Glomerular visceral epithelial cell (primary cell): ENCODE measurements at regions not wholly inside any gene's neighbourhood (a gene's known extent, or its start where the extent isn't known, plus 50 kb on each side); places are given as distances from the start of the nearest gene placed in this dataset.
"Not testable (repeated sequence)": the region's sequence is repeated elsewhere in the genome, so short reads cannot be mapped to it uniquely, and the experiment has no call there.

Source experiments
- DNase-seq: peaks from one replicate; pipeline ENCODE4 v3.0.0-alpha.2; 2016; ENCODE audit errors: extremely low spot score

- no peak for DNase-seq
Measured at GRCh38 chr20:6662309-6662708, 105.2 kb upstream of the BMP2 start.

GRCh38 chr20:6660441-6660840, 107.0 kb upstream of the BMP2 start:
- DNase-seq: no peak

GRCh38 chr20:6658909-6659308, 108.6 kb upstream of the BMP2 start:
- DNase-seq: not testable (repeated sequence)

- DNase-seq: no peak
Measured at GRCh38 chr20:6657904-6658303, 109.6 kb upstream of the BMP2 start.

- no peak for DNase-seq
Measured at GRCh38 chr20:6657111-6657510, 110.4 kb upstream of the BMP2 start.

GRCh38 chr20:6654513-6655252, 112.8 kb upstream of the BMP2 start:
- peak; percentile 15 for DNase-seq

GRCh38 chr20:6651561-6651960, 115.9 kb upstream of the BMP2 start:
- DNase-seq: no peak

- peak; percentile 70 for DNase-seq
Measured at GRCh38 chr20:6651016-6651415, 116.5 kb upstream of the BMP2 start.

GRCh38 chr20:6646021-6646636, 121.4 kb upstream of the BMP2 start:
- no peak for DNase-seq

- no peak for DNase-seq
Measured at GRCh38 chr20:6644813-6645628, 122.5 kb upstream of the BMP2 start.

GRCh38 chr20:6641012-6641411, 126.5 kb upstream of the BMP2 start:
- DNase-seq: no peak

GRCh38 chr20:6637160-6637579, 130.3 kb upstream of the BMP2 start:
- no peak for DNase-seq

- DNase-seq: peak; percentile 67
Measured at GRCh38 chr20:6636209-6637159, 131.0 kb upstream of the BMP2 start.

- DNase-seq: no peak
Measured at GRCh38 chr20:6635034-6635736, 132.3 kb upstream of the BMP2 start.

GRCh38 chr20:6632187-6632586, 135.3 kb upstream of the BMP2 start:
- peak; percentile 87 for DNase-seq

GRCh38 chr20:6630514-6630913, 137.0 kb upstream of the BMP2 start:
- DNase-seq: no peak

GRCh38 chr20:6629564-6629963, 137.9 kb upstream of the BMP2 start:
- no peak for DNase-seq

GRCh38 chr20:6626805-6627204, 140.7 kb upstream of the BMP2 start:
- DNase-seq: no peak

GRCh38 chr20:6623989-6624388, 143.5 kb upstream of the BMP2 start:
- no peak for DNase-seq

- no peak for DNase-seq
Measured at GRCh38 chr20:6622041-6622440, 145.4 kb upstream of the BMP2 start.

- no peak for DNase-seq
Measured at GRCh38 chr20:6618051-6618450, 149.4 kb upstream of the BMP2 start.
